ENCODE measurements at regions not wholly inside any gene's neighbourhood (a gene's known extent, or its start where the extent isn't known, plus 50 kb on each side); places are given as distances from the start of the nearest gene placed in this dataset.

DNA sequence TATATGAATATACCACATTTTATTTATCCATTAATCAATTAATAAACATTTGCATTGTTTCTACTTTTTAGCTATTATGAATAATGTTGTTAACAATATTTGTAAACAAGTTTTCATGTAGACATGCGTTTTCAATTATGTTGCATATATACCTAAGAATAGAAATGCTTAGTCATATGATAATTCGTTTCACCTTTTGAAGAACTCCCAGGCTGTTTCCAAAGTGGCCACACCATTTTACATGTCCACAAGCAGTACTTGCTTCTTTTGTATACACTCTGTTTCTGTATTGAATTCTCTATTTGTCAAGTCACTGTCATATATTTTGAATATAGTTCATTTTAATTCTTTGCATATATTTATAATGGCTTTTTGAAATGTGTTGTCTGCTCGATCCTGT lies 206.9 kb upstream of the ZBTB20 start:
- Histone ChIP-seq H3K14ac (replicated peaks; ENCODE audit: low read depth, low read length) (no peak overlapping the region), H2AK5ac (ENCODE audit: low read depth, low read length) (no peak overlapping the region), H3K36me3 (ENCODE audit: control insufficient read depth, insufficient read depth, low read length) (no peaks in the 10 kb centered on the region), H3K4me3 (ENCODE audit: insufficient read depth, low read depth, low read length) (no peak overlapping the region), H2BK20ac (ENCODE audit: low read depth, low read length) (no peak overlapping the region), H2AFZ (replicated peaks; ENCODE audit: low read length, poor library complexity) (no peak overlapping the region), H3K9me3 (ENCODE audit: control insufficient read depth, insufficient read depth, low read length) (no peaks in the 10 kb centered on the region), H4K20me1 (ENCODE audit: insufficient read depth, low read length) (no peaks in the 10 kb centered on the region), H4K91ac (ENCODE audit: insufficient read depth, low read depth, low read length) (no peak overlapping the region), H3K27ac (ENCODE audit: insufficient read depth, low read length) (no peak overlapping the region), H3K79me1 (ENCODE audit: low read depth in 1 of 2, low read length in 2 of 2) (no peaks in the 10 kb centered on the region), H3K4me2 (ENCODE audit: low read depth, low read length) (no peak overlapping the region), H3K9ac (ENCODE audit: low read depth, low read length) (no peak overlapping the region), H2BK120ac (ENCODE audit: low read depth, low read length) (no peak overlapping the region), H4K8ac (ENCODE audit: low read depth in 2 of 2, low read length in 2 of 2) (no peak overlapping the region), H3K23ac (ENCODE audit: low read depth, low read length) (no peak overlapping the region), H2BK15ac (ENCODE audit: low read depth, low read length) (no peak overlapping the region), H3K56ac (ENCODE audit: extremely low read depth, insufficient read depth, low read length) (no peak overlapping the region), H3K27me3 (ENCODE audit: control insufficient read depth, insufficient read depth, low read length) (no peaks in the 10 kb centered on the region), H3K9me1 (ENCODE audit: insufficient read depth, low read length) (no peaks in the 10 kb centered on the region), H3K4ac (ENCODE audit: low read depth, low read length) (no peak overlapping the region), H2AK9ac (replicated peaks; ENCODE audit: low read depth, low read length, poor library complexity) (no peak overlapping the region), H4K5ac (ENCODE audit: low read depth, low read length) (no peak overlapping the region), H3K4me1 (ENCODE audit: control insufficient read depth, insufficient read depth, low read length) (no peaks in the 10 kb centered on the region), H3K18ac (ENCODE audit: low read depth, low read length) (no peak overlapping the region), H2BK5ac (ENCODE audit: low read depth, low read length, poor library complexity, severe bottlenecking) (no peak overlapping the region)
- no peak for TF ChIP-seq RAD21 (IDR thresholded peaks at IDR 0.05; ENCODE audit: low read length)
- TF ChIP-seq ELK1 (IDR thresholded peaks at IDR 0.05; ENCODE audit: borderline replicate concordance, low read depth, low read length), result no peak
- no peak for TF ChIP-seq POLR2A (IDR thresholded peaks at IDR 0.05; ENCODE audit: low read depth, low read length)
- TF ChIP-seq MXI1 (IDR thresholded peaks at IDR 0.05; ENCODE audit: borderline replicate concordance, low read depth, low read length), result no peak
- TF ChIP-seq BHLHE40 (IDR thresholded peaks at IDR 0.05; ENCODE audit: low read depth, low read length), result no peak
- no peak for TF ChIP-seq CHD1 (IDR thresholded peaks at IDR 0.05; ENCODE audit: low read depth, low read length)
- TF ChIP-seq MAZ (IDR thresholded peaks at IDR 0.05; ENCODE audit: borderline replicate concordance, low read depth, low read length), result no peak
- no peak for TF ChIP-seq SMC3 (IDR thresholded peaks at IDR 0.05; ENCODE audit: low read depth, low read length)
- no peak for TF ChIP-seq CEBPB (IDR thresholded peaks at IDR 0.05; ENCODE audit: low read depth, low read length)
- no peak for TF ChIP-seq RFX5 (IDR thresholded peaks at IDR 0.05; ENCODE audit: low read depth, low read length)
- no peak for TF ChIP-seq MAFK (IDR thresholded peaks at IDR 0.05; ENCODE audit: low read depth, low read length)
- TF ChIP-seq, protein P1, sequence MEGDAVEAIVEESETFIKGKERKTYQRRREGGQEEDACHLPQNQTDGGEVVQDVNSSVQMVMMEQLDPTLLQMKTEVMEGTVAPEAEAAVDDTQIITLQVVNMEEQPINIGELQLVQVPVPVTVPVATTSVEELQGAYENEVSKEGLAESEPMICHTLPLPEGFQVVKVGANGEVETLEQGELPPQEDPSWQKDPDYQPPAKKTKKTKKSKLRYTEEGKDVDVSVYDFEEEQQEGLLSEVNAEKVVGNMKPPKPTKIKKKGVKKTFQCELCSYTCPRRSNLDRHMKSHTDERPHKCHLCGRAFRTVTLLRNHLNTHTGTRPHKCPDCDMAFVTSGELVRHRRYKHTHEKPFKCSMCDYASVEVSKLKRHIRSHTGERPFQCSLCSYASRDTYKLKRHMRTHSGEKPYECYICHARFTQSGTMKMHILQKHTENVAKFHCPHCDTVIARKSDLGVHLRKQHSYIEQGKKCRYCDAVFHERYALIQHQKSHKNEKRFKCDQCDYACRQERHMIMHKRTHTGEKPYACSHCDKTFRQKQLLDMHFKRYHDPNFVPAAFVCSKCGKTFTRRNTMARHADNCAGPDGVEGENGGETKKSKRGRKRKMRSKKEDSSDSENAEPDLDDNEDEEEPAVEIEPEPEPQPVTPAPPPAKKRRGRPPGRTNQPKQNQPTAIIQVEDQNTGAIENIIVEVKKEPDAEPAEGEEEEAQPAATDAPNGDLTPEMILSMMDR (conservative IDR thresholded peaks at IDR 0.05; ENCODE audit: low read depth, low read length), result no peak
- TF ChIP-seq RCOR1 (IDR thresholded peaks at IDR 0.05; ENCODE audit: insufficient replicate concordance, low read length), result no peak
- no peak for TF ChIP-seq FOS (IDR thresholded peaks at IDR 0.05; ENCODE audit: low read depth, low read length)
- TF ChIP-seq USF2 (IDR thresholded peaks at IDR 0.05; ENCODE audit: low read depth, low read length), result no peak
- no peak for TF ChIP-seq NFE2L2 (IDR thresholded peaks at IDR 0.05; ENCODE audit: low read depth, low read length)
- dilution Hi-C loops (cut with HindIII; ENCODE audit: low sequenced_read_pairs, unreplicated experiment) (no loop called here), in situ Hi-C loops (cut with MboI; ENCODE audit: low sequenced_read_pairs) (no loop called here), intact Hi-C loops (cut with micrococcal nuclease) (no loop called here)
- WGBS, 2 experiments (ENCODE audit: extremely low coverage in 2 of 2, insufficient read length in 1 of 2), result no CpG with 5 or more reads among the region's 3 CpGs
- no peak for DNase-seq
- ChIA-PET CTCF (no interaction called here), POLR2A (ENCODE audit: unreplicated experiment) (no interaction called here)
- no peak for ATAC-seq (ENCODE audit: low read depth)
- no TSS peak for BruUV-seq (replicated peaks)
